ENCODE measurements at regions not wholly inside any gene's neighbourhood (a gene's known extent, or its start where the extent isn't known, plus 50 kb on each side); places are given as distances from the start of the nearest gene placed in this dataset.
A peak's percentile ranks its signal among the peaks of the same experiment; 100 is the strongest.

GRCh38 chr12:92019491-92020277 lies 126.0 kb downstream of the BTG1 start:
- TF ChIP-seq, protein P1, sequence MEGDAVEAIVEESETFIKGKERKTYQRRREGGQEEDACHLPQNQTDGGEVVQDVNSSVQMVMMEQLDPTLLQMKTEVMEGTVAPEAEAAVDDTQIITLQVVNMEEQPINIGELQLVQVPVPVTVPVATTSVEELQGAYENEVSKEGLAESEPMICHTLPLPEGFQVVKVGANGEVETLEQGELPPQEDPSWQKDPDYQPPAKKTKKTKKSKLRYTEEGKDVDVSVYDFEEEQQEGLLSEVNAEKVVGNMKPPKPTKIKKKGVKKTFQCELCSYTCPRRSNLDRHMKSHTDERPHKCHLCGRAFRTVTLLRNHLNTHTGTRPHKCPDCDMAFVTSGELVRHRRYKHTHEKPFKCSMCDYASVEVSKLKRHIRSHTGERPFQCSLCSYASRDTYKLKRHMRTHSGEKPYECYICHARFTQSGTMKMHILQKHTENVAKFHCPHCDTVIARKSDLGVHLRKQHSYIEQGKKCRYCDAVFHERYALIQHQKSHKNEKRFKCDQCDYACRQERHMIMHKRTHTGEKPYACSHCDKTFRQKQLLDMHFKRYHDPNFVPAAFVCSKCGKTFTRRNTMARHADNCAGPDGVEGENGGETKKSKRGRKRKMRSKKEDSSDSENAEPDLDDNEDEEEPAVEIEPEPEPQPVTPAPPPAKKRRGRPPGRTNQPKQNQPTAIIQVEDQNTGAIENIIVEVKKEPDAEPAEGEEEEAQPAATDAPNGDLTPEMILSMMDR (IDR thresholded peaks at IDR 0.05; ENCODE audit: low read depth, low read length) = no peak
- DNase-seq (ENCODE audit: extremely low read depth, low read depth) = peak; percentile 45

GRCh38 chr12:92012691-92013090 lies 133.0 kb downstream of the BTG1 start:
- TF ChIP-seq, protein P1 (IDR thresholded peaks at IDR 0.05; ENCODE audit: low read depth, low read length) = no peak
- DNase-seq (ENCODE audit: extremely low read depth, low read depth) = no peak

- no peak for DNase-seq (ENCODE audit: extremely low read depth, low read depth)
- TF ChIP-seq, protein P1 (IDR thresholded peaks at IDR 0.05; ENCODE audit: low read depth, low read length) = no peak
Observed at GRCh38 chr12:92010853-92011701, 134.6 kb downstream of the BTG1 start.

- TF ChIP-seq, protein P1 (IDR thresholded peaks at IDR 0.05; ENCODE audit: low read depth, low read length) = no peak
- DNase-seq (ENCODE audit: extremely low read depth, low read depth) = no peak
Observed at GRCh38 chr12:92010368-92010767, 135.3 kb downstream of the BTG1 start.

DNA sequence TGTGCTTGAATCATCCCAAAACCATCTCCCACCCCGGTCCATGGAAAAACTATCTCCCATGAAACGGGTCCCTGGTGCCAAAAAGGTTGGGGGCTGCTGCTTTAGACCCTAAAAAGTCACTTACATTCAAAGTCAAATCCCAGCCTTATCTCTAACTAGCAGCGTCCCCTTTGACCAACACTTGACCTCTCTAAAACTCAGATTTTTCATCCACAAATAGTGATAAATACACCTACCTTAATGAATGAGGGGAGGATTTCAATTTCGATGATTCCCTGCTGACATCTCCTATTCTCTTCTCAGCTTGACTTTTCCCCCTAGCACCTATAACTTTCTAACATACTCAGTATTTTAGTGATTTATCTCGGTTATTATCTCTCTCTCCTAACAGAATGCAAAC lies 137.3 kb downstream of the BTG1 start:
- TF ChIP-seq, protein P1 (IDR thresholded peaks at IDR 0.05; ENCODE audit: low read depth, low read length) = no peak
- DNase-seq (ENCODE audit: extremely low read depth, low read depth) = no peak

DNA sequence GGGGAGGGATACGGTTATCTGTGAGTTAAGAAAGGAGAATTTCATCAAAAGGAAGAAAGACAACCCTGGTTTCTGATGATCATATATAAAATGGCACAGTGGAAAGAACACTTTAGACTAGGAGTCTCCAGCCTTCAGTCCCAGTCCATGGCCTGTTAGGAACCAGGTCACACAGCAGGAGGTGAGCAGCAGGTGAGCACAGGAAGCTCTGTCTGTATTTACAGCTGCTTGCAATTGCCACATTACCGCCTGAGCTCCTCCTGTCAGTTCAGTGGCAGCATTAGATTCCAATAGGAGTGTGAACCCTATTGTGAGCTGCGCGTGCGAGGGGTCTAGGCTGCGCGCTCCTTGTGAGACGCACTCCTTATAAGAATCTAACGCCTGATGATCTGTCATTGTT lies 137.9 kb downstream of the BTG1 start:
- TF ChIP-seq, protein P1 (IDR thresholded peaks at IDR 0.05; ENCODE audit: low read depth, low read length) = no peak
- no peak for DNase-seq (ENCODE audit: extremely low read depth, low read depth)

- no peak for DNase-seq (ENCODE audit: extremely low read depth, low read depth)
- TF ChIP-seq, protein P1 (IDR thresholded peaks at IDR 0.05; ENCODE audit: low read depth, low read length) = no peak
Observed at GRCh38 chr12:92003701-92004100, 141.9 kb downstream of the BTG1 start.
